KBM-7 (cell line): ENCODE measurements at regions not wholly inside any gene's neighbourhood (a gene's known extent, or its start where the extent isn't known, plus 50 kb on each side); places are given as distances from the start of the nearest gene placed in this dataset.
"Not testable (repeated sequence)": the region's sequence is repeated elsewhere in the genome, so short reads cannot be mapped to it uniquely, and the experiment has no call there.

Source experiments
- DNase-seq: peaks from one replicate; pipeline ENCODE4 v3.0.0-alpha.2; 2015
- in situ Hi-C: fragments of 300-500 bp; cut with MboI; formaldehyde crosslinking; loops from 2 replicates; pipeline ENCODE4 v1.14.3; 2020; ENCODE audit warnings: low sequenced_read_pairs, low pct_unique_long_range_greater_than_20kb, mixed read lengths

DNA sequence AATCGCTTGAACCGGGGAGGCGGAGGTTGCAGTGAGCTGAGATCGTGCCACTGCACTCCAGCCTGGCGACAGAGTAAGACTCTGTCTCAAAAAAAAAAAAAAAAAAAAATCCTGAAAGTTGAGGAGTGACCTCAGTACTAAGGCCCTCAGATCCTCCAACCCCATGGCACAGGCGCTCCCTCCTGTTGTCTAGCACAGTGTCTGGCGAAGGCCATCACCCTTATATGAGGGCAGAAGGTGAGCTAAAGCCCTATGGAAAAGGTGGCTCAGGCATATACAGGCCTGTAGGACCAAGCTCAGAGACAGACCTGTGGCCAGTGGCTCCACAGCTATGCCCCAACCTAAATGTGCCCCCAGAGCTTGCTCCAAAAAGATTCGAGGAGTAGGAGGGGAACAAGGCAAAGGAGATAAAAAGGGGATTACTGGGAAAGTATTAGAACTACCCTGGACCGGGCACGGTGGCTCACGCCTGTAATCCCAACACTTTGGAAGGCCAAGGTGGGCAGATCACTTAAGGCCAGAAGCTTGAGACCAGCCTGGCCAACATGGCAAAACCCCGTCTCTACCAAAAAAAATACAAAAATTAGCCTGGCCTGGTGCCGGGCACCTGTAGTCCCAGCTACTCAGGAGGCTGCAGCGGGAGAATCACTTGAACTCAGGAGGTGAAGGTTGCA is 92.4 kb downstream of the GLUL start:
- DNase-seq, in situ Hi-C loops: not testable (repeated sequence)

DNA sequence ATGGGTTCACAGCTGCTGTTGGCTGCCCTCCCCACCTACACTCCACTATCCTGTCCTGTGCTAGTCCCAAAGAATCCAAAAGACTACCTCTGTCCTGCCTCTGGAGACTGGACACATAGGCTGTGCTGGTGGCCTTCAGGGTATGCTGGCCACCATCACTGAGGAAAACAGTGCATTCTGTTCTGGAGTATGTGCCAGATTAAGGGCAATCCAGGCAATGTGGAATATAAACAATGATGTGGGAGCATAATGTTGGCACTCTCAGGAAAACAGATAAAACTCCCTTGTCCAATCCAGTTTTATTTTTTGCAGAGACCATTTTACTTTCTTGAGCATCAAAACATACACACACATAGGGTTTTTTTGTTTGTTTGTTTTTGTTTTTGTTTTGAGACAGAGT is 94.3 kb downstream of the GLUL start:
- in situ Hi-C loops = no loop called here
- no peak for DNase-seq

DNA sequence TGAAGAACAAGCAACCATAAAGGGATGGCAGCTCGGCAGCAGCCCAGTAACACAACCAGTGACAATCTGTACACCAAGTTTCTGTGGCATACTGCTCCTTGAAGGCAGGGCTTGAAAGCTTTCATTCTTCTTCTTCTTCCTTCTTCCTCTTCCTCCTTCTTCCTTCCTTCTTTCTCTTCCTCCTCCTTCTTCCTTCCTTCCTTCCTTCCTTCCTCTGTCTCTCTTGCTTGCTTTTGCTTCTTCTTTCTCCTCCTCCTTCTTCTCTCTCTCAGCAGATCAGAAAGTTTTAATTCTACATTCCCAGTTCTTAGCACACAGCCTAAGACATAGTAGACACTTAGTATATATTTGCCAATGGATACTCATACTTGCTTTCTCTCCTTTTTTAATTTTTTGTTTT is 95.9 kb downstream of the GLUL start:
- DNase-seq = no peak
- in situ Hi-C loops = no loop called here

DNA sequence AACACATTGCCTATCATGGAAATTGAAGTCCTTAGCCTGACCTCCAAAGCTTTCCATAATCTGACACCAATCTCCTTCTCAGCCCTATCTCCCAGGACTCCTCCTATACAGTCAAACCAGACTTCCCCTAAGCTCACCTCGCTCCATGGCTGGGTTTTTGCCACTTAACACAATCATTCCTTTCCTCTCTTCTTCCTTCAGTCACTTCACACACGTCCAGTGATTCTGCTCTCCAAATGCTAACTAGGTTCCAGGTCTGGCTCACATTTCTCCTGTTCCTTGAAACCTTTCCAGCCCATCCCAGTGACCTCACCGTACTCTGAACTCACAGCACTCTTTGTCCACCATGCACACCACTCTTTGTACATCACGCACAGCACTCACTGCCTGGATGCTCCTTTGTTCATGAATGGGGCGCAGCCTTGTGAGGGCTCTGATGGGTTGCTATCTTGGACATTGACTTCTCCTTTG is 98.4 kb downstream of the GLUL start:
- in situ Hi-C loops = no loop called here
- DNase-seq = no peak

DNA sequence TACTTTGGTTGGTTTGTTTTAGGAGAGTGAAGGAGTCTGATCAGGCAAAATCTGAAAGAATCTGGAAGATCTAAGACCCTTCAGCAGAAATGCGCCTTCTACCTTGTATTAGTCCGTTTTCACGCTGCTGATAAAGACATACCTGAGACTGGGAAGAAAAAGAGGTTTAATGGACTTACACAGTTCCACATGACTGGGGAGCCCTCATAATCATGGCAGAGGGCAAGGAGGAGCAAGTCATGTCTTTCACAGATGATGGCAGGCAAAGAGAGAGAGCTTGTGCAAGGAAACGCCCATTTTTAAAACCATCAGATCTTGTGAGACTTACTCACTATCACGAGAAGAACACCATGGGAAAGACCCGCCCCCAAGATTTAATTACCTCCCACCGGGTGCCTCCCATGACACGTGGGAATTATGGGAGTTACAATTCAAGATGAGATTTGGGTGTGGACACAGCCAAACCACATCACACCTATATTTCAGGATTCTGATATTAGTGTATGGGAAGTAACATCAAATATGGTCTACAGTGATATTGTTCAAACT is 99.3 kb downstream of the GLUL start:
- in situ Hi-C loops = no loop called here
- no peak for DNase-seq

DNA sequence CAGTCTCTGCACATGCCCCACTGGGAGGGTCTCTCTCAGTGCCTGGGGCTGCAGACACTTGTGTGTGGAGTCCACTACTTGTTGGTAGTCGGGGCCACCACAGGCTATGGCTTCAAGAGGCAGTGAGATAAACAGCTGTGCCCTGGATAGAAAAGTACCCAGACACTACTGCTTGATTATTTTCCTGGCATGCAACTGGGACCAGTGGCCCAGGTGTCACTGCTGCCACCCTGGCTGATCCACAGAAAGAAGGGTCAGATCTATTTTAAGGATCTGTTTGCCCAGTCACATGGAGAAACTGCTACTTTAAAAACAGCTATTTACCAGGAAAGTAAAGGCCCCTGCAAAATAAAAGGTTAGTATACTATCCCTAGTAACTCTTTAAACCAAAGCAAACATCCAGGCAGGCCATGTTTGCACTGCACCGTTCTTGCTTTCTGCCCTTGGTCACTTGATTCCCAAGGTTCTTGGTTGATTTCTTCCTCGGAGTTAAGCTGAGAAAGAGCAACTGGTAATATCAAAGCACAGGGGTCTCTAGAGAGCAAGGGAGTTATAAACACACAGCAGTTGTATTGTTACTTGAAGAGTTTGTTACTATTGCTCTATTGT is 99.9 kb downstream of the GLUL start:
- in situ Hi-C loops = no loop called here
- no peak for DNase-seq

DNA sequence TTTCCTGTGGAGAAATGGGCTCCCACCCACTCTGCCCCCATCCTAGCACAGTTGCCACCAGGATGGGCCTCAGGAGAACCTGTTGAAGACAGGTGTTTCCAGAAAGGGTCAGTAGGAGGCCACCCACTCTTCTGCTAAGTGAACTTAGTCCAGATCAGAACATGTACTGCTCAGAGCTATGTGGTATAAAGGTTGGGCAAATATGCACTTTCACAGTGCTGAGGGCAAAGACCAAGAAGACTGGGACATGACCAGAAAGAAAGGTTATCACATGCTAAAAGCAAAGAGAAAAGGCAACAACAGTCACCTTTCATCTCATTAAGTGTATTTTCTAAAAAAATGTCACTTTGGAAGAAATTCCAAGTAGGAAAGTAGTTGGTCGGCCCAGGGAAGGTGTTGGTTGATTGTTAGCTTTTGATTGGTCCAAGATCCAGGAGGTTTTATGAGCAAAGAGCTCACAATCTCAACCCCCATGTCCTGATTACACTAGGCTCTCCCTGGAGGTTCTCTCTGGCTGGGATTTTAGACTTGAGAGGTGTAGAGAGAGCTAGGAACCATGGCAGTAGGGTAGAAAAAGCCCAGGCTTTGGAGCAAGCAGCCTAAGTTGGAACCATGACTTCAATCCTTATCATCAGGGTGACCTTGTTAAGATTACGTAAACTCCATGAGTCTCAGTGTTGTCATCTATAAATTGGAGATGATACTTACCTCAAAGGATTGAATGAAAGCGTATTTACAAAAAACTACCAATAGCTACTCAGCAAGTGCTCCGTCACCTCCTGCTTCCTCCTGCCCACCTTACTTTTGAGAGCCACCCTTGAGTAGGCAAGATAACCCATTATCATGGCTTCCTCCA is 102.6 kb downstream of the GLUL start:
- no peak for DNase-seq
- in situ Hi-C loops = no loop called here

DNA sequence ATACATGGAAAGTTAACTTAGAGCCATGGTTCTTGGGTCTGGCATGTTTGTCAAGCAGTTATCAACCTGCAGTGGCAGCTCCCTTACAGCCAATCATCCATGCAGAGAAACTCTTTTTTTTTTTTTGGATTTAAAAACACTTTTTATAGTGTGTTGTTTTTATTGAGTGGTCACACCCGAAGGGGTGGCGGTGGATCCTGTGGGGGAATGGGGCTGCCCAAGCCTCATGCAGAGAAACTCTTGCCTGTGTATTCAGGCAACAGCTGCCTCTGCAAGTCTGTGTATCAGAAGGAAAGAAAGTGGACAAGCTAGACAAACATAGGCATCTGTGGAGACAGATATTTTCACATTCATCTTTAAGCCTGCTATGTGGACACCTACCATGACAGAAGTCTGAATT is 104.8 kb downstream of the GLUL start:
- in situ Hi-C loops = no loop called here
- no peak for DNase-seq

DNA sequence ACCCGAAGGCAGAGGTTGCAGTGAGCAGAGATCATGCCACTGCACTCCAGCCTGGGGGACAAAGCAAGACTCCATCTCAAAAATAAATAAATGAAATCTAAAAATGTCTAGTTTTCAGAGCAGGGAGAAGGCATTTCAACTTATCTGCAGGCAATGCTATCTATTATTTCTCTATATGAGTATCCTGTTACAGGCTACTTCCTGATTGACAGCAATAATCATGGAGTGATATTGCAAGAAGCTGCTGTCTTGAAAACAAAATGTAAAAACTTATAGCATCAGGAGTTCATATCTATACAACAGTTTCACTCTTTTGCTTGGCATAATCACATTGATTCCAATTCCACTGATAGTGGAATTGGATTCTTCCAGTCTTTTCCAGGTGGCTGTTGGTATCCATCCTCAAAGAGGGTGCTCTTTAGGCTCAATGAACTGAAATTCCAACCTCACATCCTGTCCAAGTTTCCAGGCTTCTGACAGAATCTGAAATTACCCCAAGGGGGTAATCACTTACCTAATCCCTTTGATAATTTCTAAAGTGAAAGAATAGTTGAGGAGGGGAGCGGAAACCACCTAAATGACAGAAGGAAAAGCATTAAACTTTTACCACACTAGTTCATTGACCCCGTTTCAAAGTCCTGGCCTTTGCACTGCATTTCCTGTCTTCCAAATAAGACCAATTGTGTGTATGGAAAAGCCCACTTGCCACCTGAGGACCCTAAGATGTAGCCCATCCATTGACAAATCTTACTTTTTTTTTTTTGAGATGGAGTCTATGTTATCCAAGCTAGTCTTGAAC is 107.6 kb downstream of the GLUL start:
- no peak for DNase-seq
- in situ Hi-C loops = no loop called here

DNA sequence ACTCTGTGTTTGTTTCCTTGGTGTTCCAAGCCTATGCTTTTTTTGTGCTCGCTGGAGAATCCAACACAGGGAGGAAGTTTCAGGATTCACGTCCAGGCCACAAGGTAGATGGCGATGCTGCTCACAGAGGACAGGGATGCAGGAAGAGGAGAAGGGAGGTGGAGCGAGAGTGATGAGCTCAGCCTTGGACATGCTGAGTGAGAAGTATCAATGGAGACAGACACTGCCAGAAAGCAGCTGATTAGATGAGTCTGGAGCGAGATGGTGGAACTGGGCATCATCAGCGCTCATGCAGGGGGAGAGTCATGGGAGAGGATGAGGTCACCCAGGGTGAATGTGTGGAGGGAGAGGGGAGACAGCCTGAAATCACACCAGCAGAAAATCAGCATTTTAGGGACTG is 110.0 kb downstream of the GLUL start:
- DNase-seq = no peak
- in situ Hi-C loops = no loop called here

DNA sequence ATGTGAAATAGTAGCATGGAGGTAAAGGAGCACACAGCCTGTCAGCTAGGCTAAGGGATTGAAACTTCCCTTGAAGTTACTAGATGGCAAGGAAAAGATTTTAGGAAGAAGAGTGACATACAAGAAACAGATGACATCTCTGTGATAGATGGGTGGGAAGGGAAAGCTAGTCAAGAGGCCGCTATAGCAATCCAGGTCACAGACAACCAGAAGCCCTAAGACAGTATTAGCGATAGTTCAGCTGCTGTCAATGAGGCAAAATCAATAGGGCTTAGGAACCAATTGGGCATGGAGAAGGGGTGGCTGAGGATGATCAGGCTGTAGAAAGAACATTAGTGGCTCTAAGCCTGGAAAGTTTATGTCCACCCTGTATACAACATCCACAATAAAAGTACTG is 111.1 kb downstream of the GLUL start:
- DNase-seq = no peak
- in situ Hi-C loops = no loop called here

DNA sequence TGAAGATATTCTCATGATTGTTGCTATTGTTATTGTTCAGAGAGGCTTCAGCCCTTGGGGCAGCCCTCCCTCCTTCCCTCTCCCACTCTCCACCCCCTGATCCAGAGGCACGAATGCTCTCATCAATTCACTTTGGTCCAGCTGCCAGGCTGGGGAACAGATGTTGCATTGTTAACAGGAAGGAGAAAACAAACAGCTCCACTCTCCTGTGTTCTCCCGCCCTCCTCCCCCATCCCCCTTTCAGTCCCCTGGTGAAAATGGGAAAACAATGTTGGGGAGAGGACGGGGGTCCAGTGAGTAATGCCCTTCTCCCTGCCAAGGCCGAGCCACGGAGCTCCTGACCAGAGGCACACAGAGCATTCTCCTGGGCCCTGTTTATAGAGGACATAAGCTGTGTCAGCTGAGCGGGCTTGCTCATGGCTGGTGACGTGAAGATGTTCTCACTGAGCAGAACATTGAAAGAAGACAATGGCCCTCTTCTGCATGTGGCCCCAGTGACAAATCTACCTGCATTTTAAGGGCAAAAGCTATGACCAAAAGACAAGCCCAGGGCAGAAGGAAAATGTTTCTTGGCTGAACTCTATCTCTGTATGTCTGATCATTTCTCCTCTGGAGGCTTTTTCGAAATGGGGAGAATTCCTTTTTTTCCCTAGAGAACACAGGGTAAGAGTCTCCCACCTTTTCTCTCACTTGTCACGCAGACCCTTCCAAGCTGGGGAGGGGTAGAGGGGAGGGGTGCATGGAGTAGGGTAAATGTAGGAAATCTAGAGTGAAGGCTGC is 111.7 kb downstream of the GLUL start:
- no peak for DNase-seq
- in situ Hi-C loops = no loop called here

DNA sequence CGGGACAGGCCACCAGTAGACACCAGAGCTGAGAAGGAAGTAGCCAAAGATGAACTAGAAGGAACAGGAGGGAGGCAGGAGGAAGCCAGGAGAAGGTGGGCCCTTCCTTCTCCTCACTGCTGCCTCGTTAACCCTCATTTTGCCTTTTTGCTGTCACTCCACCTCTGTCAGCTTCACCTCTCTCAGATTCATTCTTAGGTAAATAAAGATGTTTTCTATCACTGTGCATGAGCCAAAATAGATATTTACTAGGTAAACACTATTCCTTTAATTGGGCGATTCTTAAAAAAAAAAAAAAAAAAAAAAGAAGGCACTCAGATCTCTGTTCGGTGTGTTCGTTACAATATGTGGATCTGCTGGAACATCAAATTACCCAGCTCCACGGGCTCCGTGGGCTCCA is 112.3 kb downstream of the GLUL start:
- no peak for DNase-seq
- in situ Hi-C loops = no loop called here

DNA sequence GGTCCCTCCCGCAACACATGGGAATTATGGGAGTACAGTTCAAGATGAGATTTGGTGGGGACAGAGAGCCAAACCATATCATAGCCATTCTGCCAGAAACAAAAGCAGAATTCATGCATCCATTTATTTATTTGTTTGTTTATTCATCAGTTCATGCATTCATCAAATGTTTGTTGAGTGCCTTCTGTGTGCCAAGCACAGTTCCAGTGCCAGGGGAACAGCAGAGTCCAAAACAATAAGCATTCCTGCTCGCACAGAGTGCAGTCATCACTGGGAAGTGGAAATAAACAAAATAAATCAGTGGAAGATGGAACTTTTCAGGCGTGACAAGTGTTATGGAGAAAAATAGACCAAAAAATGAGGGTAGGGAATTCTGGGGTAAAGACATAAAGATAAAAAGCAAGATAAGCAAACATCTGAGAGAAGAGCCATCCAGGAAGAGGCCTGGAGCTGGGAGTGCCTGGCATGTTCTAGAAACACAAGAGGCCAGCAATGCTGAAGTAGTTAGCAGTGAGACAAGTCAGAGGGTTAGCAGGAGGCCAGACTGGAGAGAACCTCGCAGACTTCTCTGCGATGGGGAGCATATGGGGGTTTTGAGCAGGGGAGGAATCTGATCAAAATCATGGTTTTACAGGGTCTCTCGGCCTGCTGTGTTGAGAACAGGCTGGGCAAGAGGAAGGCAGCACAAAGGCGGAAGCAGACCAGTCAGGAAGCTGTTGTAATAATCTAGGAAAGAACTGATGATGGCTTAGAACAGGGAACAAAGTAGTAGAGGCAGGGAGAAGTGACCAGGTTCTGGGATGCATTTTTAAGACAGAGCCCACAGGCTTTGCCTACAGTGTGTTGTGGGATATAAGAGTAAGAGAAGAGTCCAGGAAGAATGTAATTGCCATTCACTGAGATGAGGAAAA is 113.2 kb downstream of the GLUL start:
- in situ Hi-C loops = no loop called here

DNA sequence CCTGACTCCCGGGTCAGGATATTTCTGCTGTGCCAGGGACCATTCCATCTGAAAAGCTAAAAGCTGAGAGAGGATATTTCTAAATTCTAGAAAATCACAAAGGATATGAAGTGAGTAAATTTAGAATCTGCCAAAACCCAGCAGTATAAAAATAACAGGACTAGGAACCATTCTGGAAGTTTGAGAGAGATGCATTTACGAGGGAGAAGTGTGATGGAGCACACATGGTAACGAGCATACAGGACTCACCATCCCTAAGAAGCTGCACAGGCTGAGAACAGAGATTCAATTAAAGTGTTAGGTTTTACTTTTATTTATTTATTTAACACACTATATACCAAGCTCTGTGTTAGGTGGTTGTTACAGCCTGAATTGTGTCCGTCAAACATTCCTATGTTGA is 116.3 kb downstream of the GLUL start:
- in situ Hi-C loops = no loop called here
- DNase-seq = no peak

More for the DNA sequence above, 113.2 kb downstream of the GLUL start:
- DNase-seq = no peak

DNA sequence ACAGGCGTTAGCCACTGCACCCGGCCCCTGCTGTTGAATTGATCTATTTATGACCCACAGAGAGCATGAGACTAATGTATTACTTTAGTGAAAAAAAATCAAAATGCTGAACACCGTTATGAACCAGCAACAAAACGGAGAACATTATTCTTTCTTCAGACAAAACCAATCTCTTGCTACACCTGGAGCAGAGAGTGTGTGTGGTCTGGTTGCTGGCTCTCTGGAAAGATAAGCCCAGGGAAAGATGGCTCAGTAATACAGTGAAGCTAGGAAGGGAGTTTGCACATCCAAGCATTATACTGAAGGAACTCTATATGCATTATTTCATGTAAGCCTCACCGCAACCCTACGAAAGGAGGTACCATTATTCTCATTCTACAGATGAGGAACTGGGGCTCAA is 117.0 kb downstream of the GLUL start:
- no peak for DNase-seq
- in situ Hi-C loops = no loop called here

DNA sequence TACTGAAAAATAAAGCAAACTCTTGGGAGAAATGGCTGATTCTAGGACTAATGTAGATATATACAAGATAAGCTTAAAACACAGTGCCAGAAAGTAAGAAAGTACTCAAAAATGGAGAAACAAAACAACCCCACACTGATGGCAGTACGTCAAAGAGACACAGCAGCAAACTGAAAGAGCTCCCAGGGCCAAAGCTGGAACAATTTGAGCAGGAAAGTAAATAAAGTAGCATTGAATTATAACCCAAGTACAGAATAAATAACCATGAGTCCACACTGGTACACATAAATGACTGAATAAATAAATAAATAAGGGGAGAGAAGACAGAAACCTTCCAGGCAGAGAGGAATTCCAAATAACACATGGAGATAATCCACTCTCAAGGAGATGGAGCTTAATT is 120.9 kb downstream of the GLUL start:
- no peak for DNase-seq
- in situ Hi-C loops = no loop called here

DNA sequence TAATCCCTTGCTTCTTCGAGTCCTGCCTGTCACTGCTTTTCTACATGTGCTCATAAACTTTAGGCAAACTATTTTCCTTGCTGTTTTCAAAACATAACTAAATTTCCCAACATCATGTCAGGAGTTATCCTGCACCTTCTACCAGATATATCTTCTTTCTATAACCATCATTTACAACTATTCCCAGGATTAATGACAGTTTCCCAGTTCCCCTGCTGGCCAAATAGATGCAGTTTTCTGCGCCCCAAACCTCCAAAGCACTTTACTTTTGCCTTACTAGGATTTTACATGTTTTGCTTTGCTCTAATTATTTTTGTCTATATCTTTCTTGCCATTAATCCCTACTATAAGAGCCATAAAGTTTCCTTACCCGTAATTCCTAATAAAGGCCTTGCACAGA is 122.5 kb downstream of the GLUL start:
- in situ Hi-C loops = no loop called here

More for the DNA sequence above, 122.5 kb downstream of the GLUL start:
- DNase-seq = no peak
